PC-9 (cell line): ENCODE measurements at regions not wholly inside any gene's neighbourhood (a gene's known extent, or its start where the extent isn't known, plus 50 kb on each side); places are given as distances from the start of the nearest gene placed in this dataset.

Experiments
- BruUV-seq: library from RNA; stranded (reverse); fragments of 400-500 nt; replicated peaks from 2 replicates; lab custom pipeline; 2021; lab: Mats Ljungman, UMichigan
- CTCF ChIA-PET: fragments of 300-600 bp; sonication (Branson Sonifier 250); formaldehyde crosslinking; loops from one replicate; lab custom pipeline; 2022; ENCODE audit warnings: antibody characterized with exemption; lab: Charles Lee
- POLR2A ChIA-PET: fragments of 300-600 bp; sonication (Branson Sonifier 250); formaldehyde crosslinking; loops from one replicate; lab custom pipeline; 2022; ENCODE audit warnings: antibody characterized with exemption; ENCODE audit not compliant: unreplicated experiment; lab: Charles Lee
- DNase-seq, 2 experiments: peaks; one replicate each; pipeline versions ENCODE4 v3.0.0 to v3.0.0-alpha.2; 2015 to 2022; ENCODE audit warnings: mixed read lengths in 1 of 2
- H2AFZ ChIP-seq: fragments of 200-600 bp; sonication (generic); 2 replicates; pipeline ENCODE4 v1.8.1; 2017; ENCODE audit warnings: antibody characterized with exemption
- H3F3A ChIP-seq: fragments of 200-600 bp; sonication (generic); 2 replicates; pipeline ENCODE4 v1.8.1; 2017; ENCODE audit warnings: antibody characterized with exemption, mild to moderate bottlenecking, low read depth; ENCODE audit not compliant: insufficient read depth
- H3K27ac ChIP-seq: fragments of 200-600 bp; sonication (generic); 2 replicates; pipeline ENCODE4 v1.6.1; 2016; ENCODE audit warnings: mixed run types
- H3K27me3 ChIP-seq: fragments of 200-600 bp; sonication (generic); 2 replicates; pipeline ENCODE4 v1.6.1; 2016; ENCODE audit warnings: low read depth, mixed run types; ENCODE audit not compliant: insufficient read depth
- H3K36me3 ChIP-seq: fragments of 200-600 bp; sonication (generic); 2 replicates; pipeline ENCODE4 v1.6.1; 2016; ENCODE audit warnings: low read depth, mixed run types
- H3K4me1 ChIP-seq: fragments of 200-600 bp; sonication (generic); replicated peaks from 2 replicates; pipeline ENCODE4 v1.6.1; 2016; ENCODE audit warnings: mixed run types; ENCODE audit not compliant: insufficient read depth
- H3K4me2 ChIP-seq: fragments of 200-600 bp; sonication (generic); 2 replicates; pipeline ENCODE4 v1.6.1; 2017; ENCODE audit warnings: mixed run types
- H3K4me3 ChIP-seq: fragments of 200-600 bp; sonication (generic); 2 replicates; pipeline ENCODE4 v1.6.1; 2016; ENCODE audit warnings: mixed run types
- H3K79me2 ChIP-seq: fragments of 200-600 bp; sonication (generic); 2 replicates; pipeline ENCODE4 v1.6.1; 2017; ENCODE audit warnings: low read depth, mixed run types
- H3K9me2 ChIP-seq: fragments of 200-600 bp; sonication (generic); 2 replicates; pipeline ENCODE4 v1.8.1; 2017; ENCODE audit warnings: mild to moderate bottlenecking; ENCODE audit not compliant: insufficient read depth
- H3K9me3 ChIP-seq: fragments of 200-600 bp; sonication (generic); 2 replicates; pipeline ENCODE4 v1.8.1; 2016; ENCODE audit warnings: low read depth; ENCODE audit not compliant: insufficient read depth
- H4K20me1 ChIP-seq: fragments of 200-600 bp; sonication (generic); 2 replicates; pipeline ENCODE4 v1.8.1; 2017; ENCODE audit not compliant: insufficient read depth
- EZH2 ChIP-seq: fragments of 200-600 bp; sonication (generic); IDR thresholded peaks from 2 replicates; pipeline ENCODE4 v1.8.0; 2017; ENCODE audit warnings: antibody characterized with exemption, low read depth
- intact Hi-C: fragments of 100-400 bp; cut with micrococcal nuclease; formaldehyde crosslinking; loops from one replicate; pipeline ENCODE4 v1.10.0; 2022; ENCODE audit not compliant: unreplicated experiment
- TF ChIP-seq, protein P1 (sequence below): fragments of 200-600 bp; sonication (generic); conservative IDR thresholded peaks from 2 replicates; pipeline ENCODE4 v1.6.1; 2017; ENCODE audit warnings: mixed run types, antibody characterized with exemption, mild to moderate bottlenecking, moderate library complexity

DNA sequence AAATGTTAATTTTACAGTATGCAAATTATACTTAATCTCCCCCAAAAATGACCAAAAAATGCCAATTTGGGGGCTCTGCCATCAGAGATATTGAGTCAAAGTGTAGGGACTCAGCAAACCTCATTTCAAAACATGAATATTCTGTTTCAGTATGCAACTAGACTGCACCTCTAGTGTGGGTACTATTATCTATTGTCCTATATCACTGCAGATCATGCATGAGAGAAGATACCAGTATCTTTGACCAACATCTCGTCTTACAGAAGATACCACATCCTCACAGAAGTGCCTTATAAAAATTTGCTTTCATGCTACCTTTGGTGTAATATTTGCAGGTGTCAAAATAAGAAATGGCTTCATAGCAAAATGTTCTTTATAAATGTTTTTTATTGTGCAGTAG, 623.8 kb downstream of the TENT5A start:
- intact Hi-C loops = no loop called here
- CTCF ChIA-PET = no interaction called here

DNA sequence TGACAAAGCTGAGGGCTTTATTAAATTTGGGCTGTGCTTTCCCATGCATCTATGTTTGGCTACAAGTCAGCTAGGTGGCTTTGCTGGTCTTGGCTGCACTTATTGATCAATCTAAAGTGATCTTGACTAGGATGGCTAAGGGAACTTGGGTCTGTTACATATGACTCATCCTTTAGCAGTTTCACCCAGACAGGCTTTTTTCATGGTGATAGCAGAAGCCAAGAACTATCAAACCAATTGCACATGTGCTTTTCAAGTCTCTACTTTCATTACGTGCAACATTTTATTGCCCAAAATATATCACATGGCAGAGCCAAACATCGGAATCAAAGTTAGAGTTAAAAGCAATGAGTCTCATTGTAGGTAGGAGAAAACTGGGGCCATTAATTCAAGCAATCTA, 626.3 kb downstream of the TENT5A start:
- CTCF ChIA-PET = no interaction called here
- Histone ChIP-seq H3K79me2 (no peaks in the 10 kb centered on the region), H3K4me1 (no peaks in the 10 kb centered on the region), H3K9me2 (no peaks in the 10 kb centered on the region), H3K27ac (no peak overlapping the region), H3K36me3 (no peaks in the 10 kb centered on the region), H3K9me3 (no peaks in the 10 kb centered on the region), H3K4me2 (no peak overlapping the region), H3K4me3 (no peak overlapping the region), H3K27me3 (no peaks in the 10 kb centered on the region), H3F3A (no peaks in the 10 kb centered on the region), H4K20me1 (no peaks in the 10 kb centered on the region), H2AFZ (no peak overlapping the region)
- BruUV-seq = no TSS peak
- TF ChIP-seq EZH2 = no peak
- TF ChIP-seq, protein P1, sequence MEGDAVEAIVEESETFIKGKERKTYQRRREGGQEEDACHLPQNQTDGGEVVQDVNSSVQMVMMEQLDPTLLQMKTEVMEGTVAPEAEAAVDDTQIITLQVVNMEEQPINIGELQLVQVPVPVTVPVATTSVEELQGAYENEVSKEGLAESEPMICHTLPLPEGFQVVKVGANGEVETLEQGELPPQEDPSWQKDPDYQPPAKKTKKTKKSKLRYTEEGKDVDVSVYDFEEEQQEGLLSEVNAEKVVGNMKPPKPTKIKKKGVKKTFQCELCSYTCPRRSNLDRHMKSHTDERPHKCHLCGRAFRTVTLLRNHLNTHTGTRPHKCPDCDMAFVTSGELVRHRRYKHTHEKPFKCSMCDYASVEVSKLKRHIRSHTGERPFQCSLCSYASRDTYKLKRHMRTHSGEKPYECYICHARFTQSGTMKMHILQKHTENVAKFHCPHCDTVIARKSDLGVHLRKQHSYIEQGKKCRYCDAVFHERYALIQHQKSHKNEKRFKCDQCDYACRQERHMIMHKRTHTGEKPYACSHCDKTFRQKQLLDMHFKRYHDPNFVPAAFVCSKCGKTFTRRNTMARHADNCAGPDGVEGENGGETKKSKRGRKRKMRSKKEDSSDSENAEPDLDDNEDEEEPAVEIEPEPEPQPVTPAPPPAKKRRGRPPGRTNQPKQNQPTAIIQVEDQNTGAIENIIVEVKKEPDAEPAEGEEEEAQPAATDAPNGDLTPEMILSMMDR = no peak
- intact Hi-C loops = no loop called here
- POLR2A ChIA-PET = no interaction called here
- DNase-seq = no peak

More for the DNA sequence above, 623.8 kb downstream of the TENT5A start:
- Histone ChIP-seq H3K4me1 (no peaks in the 10 kb centered on the region), H2AFZ (no peak overlapping the region), H3K9me3 (no peaks in the 10 kb centered on the region), H3K9me2 (no peaks in the 10 kb centered on the region), H3K27me3 (no peaks in the 10 kb centered on the region), H3K36me3 (no peaks in the 10 kb centered on the region), H4K20me1 (no peaks in the 10 kb centered on the region), H3F3A (no peaks in the 10 kb centered on the region), H3K79me2 (no peaks in the 10 kb centered on the region), H3K27ac (no peak overlapping the region), H3K4me2 (no peak overlapping the region), H3K4me3 (no peak overlapping the region)
- POLR2A ChIA-PET = no interaction called here
- BruUV-seq = no TSS peak
- TF ChIP-seq EZH2 = no peak
- TF ChIP-seq, protein P1 = no peak
- no peak for DNase-seq

DNA sequence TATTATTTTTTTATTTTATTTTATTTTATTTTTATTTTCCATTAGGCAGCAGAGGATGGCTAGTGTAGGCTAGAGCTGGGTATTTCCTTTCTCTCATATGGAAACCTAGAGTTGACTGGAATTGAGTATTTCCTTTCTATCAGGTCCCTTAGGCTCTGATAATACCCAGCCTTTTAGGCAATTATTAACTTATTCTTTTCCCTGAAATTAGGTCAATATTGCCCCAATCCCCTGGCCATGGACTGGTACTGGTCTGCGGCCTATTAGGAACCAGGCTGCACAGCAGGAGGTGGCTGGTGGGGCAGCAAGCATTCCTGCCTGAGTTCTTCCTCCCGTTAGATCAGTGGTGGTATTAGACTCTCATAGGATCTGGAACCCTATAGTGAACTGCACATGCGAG, 632.2 kb downstream of the TENT5A start:
- no peak overlapping the region for H3K27ac ChIP-seq
- TF ChIP-seq, protein P1 = no peak
- TF ChIP-seq EZH2 = no peak
- no peak overlapping the region for H2AFZ ChIP-seq
- no peaks in the 10 kb centered on the region for H3K9me3 ChIP-seq
- intact Hi-C loops = no loop called here
- no peaks in the 10 kb centered on the region for H3K27me3 ChIP-seq
- no peak for DNase-seq
- H3K79me2 ChIP-seq = no peaks in the 10 kb centered on the region
- H3K4me2 ChIP-seq = no peak overlapping the region
- no peaks in the 10 kb centered on the region for H3F3A ChIP-seq
- POLR2A ChIA-PET = no interaction called here
- CTCF ChIA-PET = no interaction called here
- H3K4me3 ChIP-seq = no peak overlapping the region
- BruUV-seq = no TSS peak
- H3K36me3 ChIP-seq = no peaks in the 10 kb centered on the region
- no peaks in the 10 kb centered on the region for H3K9me2 ChIP-seq
- no peaks in the 10 kb centered on the region for H4K20me1 ChIP-seq
- H3K4me1 ChIP-seq = no peaks in the 10 kb centered on the region
